ENCODE measurements at regions not wholly inside any gene's neighbourhood (a gene's known extent, or its start where the extent isn't known, plus 50 kb on each side); places are given as distances from the start of the nearest gene placed in this dataset.
"Not testable (repeated sequence)": the region's sequence is repeated elsewhere in the genome, so short reads cannot be mapped to it uniquely, and the experiment has no call there.

DNA sequence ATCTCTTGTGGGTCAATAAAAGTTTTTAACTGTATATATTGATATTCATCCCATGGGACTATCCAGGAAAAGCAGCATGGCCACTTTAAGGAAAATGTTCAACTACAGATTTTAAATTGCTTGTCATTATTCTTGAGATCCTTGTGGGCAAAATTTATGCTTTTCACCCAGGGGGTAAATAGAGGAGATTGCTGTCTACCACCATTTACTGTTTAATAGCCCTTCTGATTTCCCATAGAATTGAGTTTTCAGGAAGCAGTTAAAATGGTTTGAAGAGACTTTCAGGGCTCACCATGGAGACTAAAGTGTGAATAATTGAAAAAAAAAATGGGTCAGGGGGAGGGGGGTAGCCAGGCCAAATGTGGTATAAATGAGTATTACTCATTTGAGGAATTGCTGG, 901.1 kb upstream of the POT1 start:
- ATAC-seq (ENCODE audit: insufficient number of reproducible peaks, low FRiP score, low read depth) (no peak), DNase-seq (ENCODE audit: low spot score) (no peak)
- Histone ChIP-seq H3K27me3 (replicated peaks; ENCODE audit: insufficient read depth) (no peaks in the 10 kb centered on the region), H3K4me1 (ENCODE audit: control insufficient read depth in 1 of 2, low read depth in 2 of 2) (no peaks in the 10 kb centered on the region), H3K36me3 (no peaks in the 10 kb centered on the region), H3K4me3 (no peak overlapping the region), H3K27ac (no peak overlapping the region), H3K9me3 (no peaks in the 10 kb centered on the region)
- no peak for TF ChIP-seq CTCF (IDR thresholded peaks at IDR 0.05)

GRCh38 chr7:125828153-125828700, 898.6 kb upstream of the POT1 start:
- DNase-seq (ENCODE audit: low spot score) (no peak), ATAC-seq (ENCODE audit: insufficient number of reproducible peaks, low FRiP score, low read depth) (no peak)
- Histone ChIP-seq H3K36me3 (no peaks in the 10 kb centered on the region), H3K27ac (no peak overlapping the region), H3K4me3 (no peak overlapping the region), H3K27me3 (replicated peaks; ENCODE audit: insufficient read depth) (no peaks in the 10 kb centered on the region), H3K9me3 (no peaks in the 10 kb centered on the region), H3K4me1 (ENCODE audit: control insufficient read depth in 1 of 2, low read depth in 2 of 2) (no peaks in the 10 kb centered on the region)
- TF ChIP-seq CTCF (IDR thresholded peaks at IDR 0.05): no peak

DNA sequence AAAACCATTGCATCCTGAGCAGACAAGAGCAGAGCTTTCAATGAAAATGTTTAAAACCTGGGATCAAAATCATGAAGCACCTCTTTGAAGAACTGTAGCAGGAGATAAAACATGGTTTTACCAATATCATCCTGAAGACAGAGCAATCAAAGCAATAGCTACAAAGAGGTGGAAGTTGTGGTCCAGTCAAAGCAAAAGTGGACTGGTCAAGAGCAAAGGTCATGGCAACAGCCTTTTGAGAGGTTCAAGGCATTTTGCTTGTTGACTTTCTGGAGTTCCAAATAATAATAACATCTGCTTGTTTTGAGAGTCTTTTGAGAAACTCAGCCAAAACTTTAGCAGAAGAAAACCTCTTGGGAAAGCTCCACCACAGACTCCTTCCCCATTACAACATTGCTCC, 893.9 kb upstream of the POT1 start:
- H3K9me3 ChIP-seq: no peaks in the 10 kb centered on the region
- DNase-seq (ENCODE audit: low spot score) (no peak), ATAC-seq (ENCODE audit: insufficient number of reproducible peaks, low FRiP score, low read depth) (no peak)
- H3K4me3 ChIP-seq: no peak overlapping the region
- H3K4me1 ChIP-seq (ENCODE audit: control insufficient read depth in 1 of 2, low read depth in 2 of 2): no peaks in the 10 kb centered on the region
- no peak for TF ChIP-seq CTCF (IDR thresholded peaks at IDR 0.05)
- H3K27ac ChIP-seq: no peak overlapping the region
- H3K27me3 ChIP-seq (replicated peaks; ENCODE audit: insufficient read depth): no peaks in the 10 kb centered on the region
- no peaks in the 10 kb centered on the region for H3K36me3 ChIP-seq

DNA sequence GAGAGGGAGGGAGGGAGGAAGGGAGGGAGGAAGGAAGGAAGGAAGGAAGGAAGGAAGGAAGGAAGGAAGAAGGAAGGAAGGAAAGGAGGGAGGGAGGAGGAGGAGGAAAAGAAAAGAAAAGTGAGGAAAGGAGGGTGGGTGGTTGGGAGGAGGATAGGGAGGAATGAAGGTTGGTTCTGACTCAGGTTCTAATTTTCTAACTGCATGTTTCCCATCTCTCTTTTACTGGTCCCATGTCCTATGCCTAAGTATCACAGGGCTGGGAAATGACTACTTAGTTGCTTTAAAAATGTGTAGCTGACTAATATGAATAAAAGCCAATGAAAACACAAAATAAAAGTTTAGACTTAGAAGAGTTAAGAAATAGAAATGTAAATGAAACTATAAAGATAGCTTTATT, 890.9 kb upstream of the POT1 start:
- Histone ChIP-seq H3K9me3 (no peaks in the 10 kb centered on the region), H3K27me3 (replicated peaks; ENCODE audit: insufficient read depth) (no peaks in the 10 kb centered on the region), H3K36me3 (no peaks in the 10 kb centered on the region), H3K27ac (no peak overlapping the region), H3K4me3 (no peak overlapping the region), H3K4me1 (ENCODE audit: control insufficient read depth in 1 of 2, low read depth in 2 of 2) (no peaks in the 10 kb centered on the region)
- TF ChIP-seq CTCF (IDR thresholded peaks at IDR 0.05): no peak
- no peak for DNase-seq (ENCODE audit: low spot score)
- ATAC-seq (ENCODE audit: insufficient number of reproducible peaks, low FRiP score, low read depth): no peak

GRCh38 chr7:125814100-125814499, 884.5 kb upstream of the POT1 start:
- DNase-seq (ENCODE audit: low spot score) (no peak), ATAC-seq (ENCODE audit: insufficient number of reproducible peaks, low FRiP score, low read depth) (no peak)
- Histone ChIP-seq H3K36me3 (no peaks in the 10 kb centered on the region), H3K4me3 (no peak overlapping the region), H3K4me1 (ENCODE audit: control insufficient read depth in 1 of 2, low read depth in 2 of 2) (no peaks in the 10 kb centered on the region), H3K27ac (no peak overlapping the region), H3K27me3 (replicated peaks; ENCODE audit: insufficient read depth) (no peaks in the 10 kb centered on the region), H3K9me3 (no peaks in the 10 kb centered on the region)
- no peak for TF ChIP-seq CTCF (IDR thresholded peaks at IDR 0.05)

DNA sequence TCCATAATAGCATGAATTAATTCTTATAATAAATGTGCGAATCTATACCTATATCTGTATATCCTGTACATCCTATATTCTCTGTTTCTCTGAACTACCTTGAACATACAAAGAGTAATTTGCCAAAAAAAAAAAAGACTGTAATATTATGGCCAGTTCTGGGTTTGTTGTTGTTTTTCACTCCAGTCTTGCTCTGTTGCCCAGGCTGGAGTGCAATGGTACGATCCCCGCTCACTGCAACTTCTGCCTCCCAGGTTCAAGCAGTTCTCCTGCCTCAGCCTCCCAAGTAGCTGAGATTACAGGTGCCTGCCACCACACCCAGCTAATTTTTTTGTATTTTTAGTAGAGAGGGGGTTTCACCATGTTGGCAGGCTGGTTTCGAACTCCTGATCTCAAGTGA, 876.9 kb upstream of the POT1 start:
- not testable (repeated sequence) for H3K27me3 ChIP-seq (replicated peaks; ENCODE audit: insufficient read depth); H3K36me3 ChIP-seq; DNase-seq (ENCODE audit: low spot score); H3K4me1 ChIP-seq (ENCODE audit: control insufficient read depth in 1 of 2, low read depth in 2 of 2); ATAC-seq (ENCODE audit: insufficient number of reproducible peaks, low FRiP score, low read depth); H3K4me3 ChIP-seq; H3K9me3 ChIP-seq; H3K27ac ChIP-seq
